DND-41 (cell line): ENCODE measurements at regions not wholly inside any gene's neighbourhood (a gene's known extent, or its start where the extent isn't known, plus 50 kb on each side); places are given as distances from the start of the nearest gene placed in this dataset.

Experiments
- ATAC-seq: fragments of 200-7000 bp; cut with Tn5 transposase; 3 replicates; pipeline ENCODE4 v1.9.1; 2021; ENCODE audit warnings: low read depth; ENCODE audit not compliant: insufficient read depth
- DNase-seq: peaks from one replicate; pipeline ENCODE4 v3.0.0-alpha.2; 2020
- H2AFZ ChIP-seq: 2 replicates; pipeline ENCODE4 v1.6.0; 2012; ENCODE audit warnings: low read depth, low read length
- H3K27ac ChIP-seq: 2 replicates; pipeline ENCODE4 v1.5.1; 2012; ENCODE audit warnings: low read length, inconsistent platforms
- H3K27me3 ChIP-seq: fragments of 200-600 bp; sonication (generic); 2 replicates; pipeline ENCODE4 v1.6.0; 2012; ENCODE audit warnings: low read length, mild to moderate bottlenecking, inconsistent platforms; ENCODE audit not compliant: insufficient read depth, poor library complexity
- H3K36me3 ChIP-seq: 2 replicates; pipeline ENCODE4 v1.5.1; 2012; ENCODE audit warnings: low read length, inconsistent platforms; ENCODE audit not compliant: insufficient read depth
- H3K4me1 ChIP-seq: 2 replicates; pipeline ENCODE4 v1.5.1; 2012; ENCODE audit warnings: mild to moderate bottlenecking, low read length; ENCODE audit not compliant: insufficient read depth
- H3K4me2 ChIP-seq: 2 replicates; pipeline ENCODE4 v1.6.0; 2012; ENCODE audit warnings: mild to moderate bottlenecking, moderate library complexity, low read length, inconsistent platforms; ENCODE audit not compliant: insufficient read depth
- H3K4me3 ChIP-seq, 2 experiments: fragments of 200-600 bp in 1 of 2; shearing (Covaris generic) in 1 of 2; 2 replicates each; pipeline ENCODE4 v1.5.1; 2012 to 2016; ENCODE audit warnings: inconsistent platforms in 2 of 2, low read length in 2 of 2, mild to moderate bottlenecking in 2 of 2, low read depth in 1 of 2, moderate library complexity in 1 of 2
- H3K79me2 ChIP-seq: 2 replicates; pipeline ENCODE4 v1.6.0; 2012; ENCODE audit warnings: low read length, inconsistent platforms; ENCODE audit not compliant: insufficient read depth
- H3K9ac ChIP-seq: 2 replicates; pipeline ENCODE4 v1.6.0; 2012; ENCODE audit warnings: low read depth, mild to moderate bottlenecking, inconsistent platforms, low read length, moderate library complexity
- H3K9me3 ChIP-seq: 2 replicates; pipeline ENCODE4 v1.5.1; 2012; ENCODE audit warnings: low read length, moderate library complexity, mild to moderate bottlenecking, inconsistent platforms; ENCODE audit not compliant: insufficient read depth, severe bottlenecking
- H4K20me1 ChIP-seq: 2 replicates; pipeline ENCODE4 v1.6.0; 2012; ENCODE audit warnings: low read length; ENCODE audit not compliant: insufficient read depth
- EZH2 ChIP-seq: IDR thresholded peaks from 3 replicates; pipeline ENCODE4 v1.6.1; 2012; ENCODE audit warnings: borderline replicate concordance, low read depth, mild to moderate bottlenecking, moderate library complexity, low read length, inconsistent platforms; ENCODE audit not compliant: severe bottlenecking
- TF ChIP-seq, protein P1 (sequence below): IDR thresholded peaks from 2 replicates; pipeline ENCODE4 v1.5.1; 2012; ENCODE audit warnings: borderline replicate concordance, low read length, moderate library complexity, mild to moderate bottlenecking; ENCODE audit not compliant: poor library complexity, severe bottlenecking; ENCODE audit errors: extremely low read depth

GRCh38 chr1:114216431-114217173 lies 62.9 kb upstream of the SYT6 start:
- no peak overlapping the region for H3K4me3 ChIP-seq
- ATAC-seq (no peak), DNase-seq (no peak)
- H2AFZ ChIP-seq = no peak overlapping the region
- no peaks in the 10 kb centered on the region for H3K79me2 ChIP-seq
- no peaks in the 10 kb centered on the region for H3K27me3 ChIP-seq
- no peaks in the 10 kb centered on the region for H4K20me1 ChIP-seq
- no peak overlapping the region for H3K9ac ChIP-seq
- H3K4me1 ChIP-seq = no peaks in the 10 kb centered on the region
- H3K4me2 ChIP-seq = no peak overlapping the region
- no peaks in the 10 kb centered on the region for H3K9me3 ChIP-seq
- TF ChIP-seq, protein P1, sequence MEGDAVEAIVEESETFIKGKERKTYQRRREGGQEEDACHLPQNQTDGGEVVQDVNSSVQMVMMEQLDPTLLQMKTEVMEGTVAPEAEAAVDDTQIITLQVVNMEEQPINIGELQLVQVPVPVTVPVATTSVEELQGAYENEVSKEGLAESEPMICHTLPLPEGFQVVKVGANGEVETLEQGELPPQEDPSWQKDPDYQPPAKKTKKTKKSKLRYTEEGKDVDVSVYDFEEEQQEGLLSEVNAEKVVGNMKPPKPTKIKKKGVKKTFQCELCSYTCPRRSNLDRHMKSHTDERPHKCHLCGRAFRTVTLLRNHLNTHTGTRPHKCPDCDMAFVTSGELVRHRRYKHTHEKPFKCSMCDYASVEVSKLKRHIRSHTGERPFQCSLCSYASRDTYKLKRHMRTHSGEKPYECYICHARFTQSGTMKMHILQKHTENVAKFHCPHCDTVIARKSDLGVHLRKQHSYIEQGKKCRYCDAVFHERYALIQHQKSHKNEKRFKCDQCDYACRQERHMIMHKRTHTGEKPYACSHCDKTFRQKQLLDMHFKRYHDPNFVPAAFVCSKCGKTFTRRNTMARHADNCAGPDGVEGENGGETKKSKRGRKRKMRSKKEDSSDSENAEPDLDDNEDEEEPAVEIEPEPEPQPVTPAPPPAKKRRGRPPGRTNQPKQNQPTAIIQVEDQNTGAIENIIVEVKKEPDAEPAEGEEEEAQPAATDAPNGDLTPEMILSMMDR = no peak
- TF ChIP-seq EZH2 = no peak
- no peak overlapping the region for H3K27ac ChIP-seq
- no peaks in the 10 kb centered on the region for H3K36me3 ChIP-seq

- Histone ChIP-seq H4K20me1 (no peaks in the 10 kb centered on the region), H3K4me1 (no peaks in the 10 kb centered on the region), H3K27me3 (no peaks in the 10 kb centered on the region), H2AFZ (no peak overlapping the region), H3K79me2 (no peaks in the 10 kb centered on the region), H3K4me3 (no peak overlapping the region), H3K36me3 (no peaks in the 10 kb centered on the region), H3K9ac (no peak overlapping the region), H3K9me3 (no peaks in the 10 kb centered on the region), H3K4me2 (no peak overlapping the region), H3K27ac (no peak overlapping the region)
- DNase-seq = no peak
- ATAC-seq = no peak
- TF ChIP-seq, protein P1 = no peak
- no peak for TF ChIP-seq EZH2
These were observed 61.8 kb upstream of the SYT6 start for GRCh38 chr1:114215436-114215835.

DNA sequence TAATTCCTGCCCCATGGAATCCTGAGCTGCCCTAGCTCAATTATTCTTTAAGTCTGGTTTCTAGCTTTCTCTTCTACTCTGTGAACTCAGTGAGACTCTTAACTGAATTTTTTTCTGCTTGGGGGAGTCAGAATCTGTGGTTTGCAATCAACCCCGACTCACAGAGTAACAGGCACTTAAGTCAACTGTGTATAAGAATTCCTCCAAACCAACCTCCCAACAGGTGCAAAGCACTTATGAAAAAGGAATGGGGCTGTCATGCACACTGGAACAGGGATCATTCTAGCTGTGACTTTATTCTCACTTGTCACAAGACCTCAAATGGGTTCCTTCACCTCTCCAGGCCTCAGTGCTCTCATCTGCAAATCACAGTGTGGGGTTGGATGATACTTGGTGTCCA lies 60.3 kb upstream of the SYT6 start:
- Histone ChIP-seq H3K9ac (no peak overlapping the region), H3K4me3 (no peak overlapping the region), H3K36me3 (no peaks in the 10 kb centered on the region), H3K79me2 (no peaks in the 10 kb centered on the region), H3K27me3 (peaks cover 5% of the 10 kb centered on the region), H2AFZ (no peak overlapping the region), H3K4me1 (no peaks in the 10 kb centered on the region), H3K4me2 (no peak overlapping the region), H3K9me3 (no peaks in the 10 kb centered on the region), H3K27ac (no peak overlapping the region), H4K20me1 (no peaks in the 10 kb centered on the region)
- no peak for ATAC-seq
- TF ChIP-seq EZH2 = no peak
- TF ChIP-seq, protein P1 = no peak
- DNase-seq = no peak
